ENCODE measurements at regions not wholly inside any gene's neighbourhood (a gene's known extent, or its start where the extent isn't known, plus 50 kb on each side); places are given as distances from the start of the nearest gene placed in this dataset.

DNA sequence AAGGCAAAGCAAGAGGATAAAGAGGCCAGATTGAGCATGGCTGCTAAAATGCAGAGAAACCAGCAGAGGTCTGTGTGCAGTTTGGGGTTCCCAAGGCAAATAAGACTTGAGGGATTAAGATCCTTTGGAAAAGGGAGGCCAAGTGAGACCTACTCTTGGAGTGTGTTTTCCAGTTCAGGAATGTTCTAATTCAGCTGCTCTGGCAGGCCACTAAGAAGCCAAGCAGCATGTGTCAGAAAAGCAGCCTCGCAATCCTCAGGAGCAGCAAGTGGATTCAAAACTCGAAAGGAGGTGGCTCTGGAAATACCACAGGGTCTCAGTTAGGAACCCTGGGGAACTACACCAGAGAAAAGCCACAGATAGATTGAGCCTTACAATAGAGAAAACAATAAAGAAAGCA, 569.2 kb downstream of the METTL4 start:
- Histone ChIP-seq H3K27ac (ENCODE audit: low read depth in 1 of 2, low read length in 2 of 2) (no peak overlapping the region), H3K9me3 (ENCODE audit: control insufficient read depth in 4 of 4, low read length in 3 of 4) (no peaks in the 10 kb centered on the region), H3K4me1 (ENCODE audit: control insufficient read depth in 4 of 4, insufficient read depth in 4 of 4, low read length in 3 of 4) (no peaks in the 10 kb centered on the region), H3K9ac (ENCODE audit: low read depth in 1 of 2, low read length in 2 of 2) (no peak overlapping the region), H3K36me3 (ENCODE audit: control insufficient read depth in 4 of 4, insufficient read depth in 3 of 4, low read depth in 1 of 4, low read length in 3 of 4) (no peaks in the 10 kb centered on the region), H3K4me3 (ENCODE audit: low read depth in 1 of 3, low read length in 3 of 3) (no peak overlapping the region), H3K27me3 (ENCODE audit: control insufficient read depth in 4 of 4, insufficient read depth in 4 of 4, low read length in 3 of 4) (peaks cover 0 to 3% (median 0%) of the 10 kb centered on the region in 4 donors)
- no peak for DNase-seq (ENCODE audit: low spot score)
- no peak for TF ChIP-seq RAD21 (IDR thresholded peaks at IDR 0.05)
- TF ChIP-seq, protein P1, sequence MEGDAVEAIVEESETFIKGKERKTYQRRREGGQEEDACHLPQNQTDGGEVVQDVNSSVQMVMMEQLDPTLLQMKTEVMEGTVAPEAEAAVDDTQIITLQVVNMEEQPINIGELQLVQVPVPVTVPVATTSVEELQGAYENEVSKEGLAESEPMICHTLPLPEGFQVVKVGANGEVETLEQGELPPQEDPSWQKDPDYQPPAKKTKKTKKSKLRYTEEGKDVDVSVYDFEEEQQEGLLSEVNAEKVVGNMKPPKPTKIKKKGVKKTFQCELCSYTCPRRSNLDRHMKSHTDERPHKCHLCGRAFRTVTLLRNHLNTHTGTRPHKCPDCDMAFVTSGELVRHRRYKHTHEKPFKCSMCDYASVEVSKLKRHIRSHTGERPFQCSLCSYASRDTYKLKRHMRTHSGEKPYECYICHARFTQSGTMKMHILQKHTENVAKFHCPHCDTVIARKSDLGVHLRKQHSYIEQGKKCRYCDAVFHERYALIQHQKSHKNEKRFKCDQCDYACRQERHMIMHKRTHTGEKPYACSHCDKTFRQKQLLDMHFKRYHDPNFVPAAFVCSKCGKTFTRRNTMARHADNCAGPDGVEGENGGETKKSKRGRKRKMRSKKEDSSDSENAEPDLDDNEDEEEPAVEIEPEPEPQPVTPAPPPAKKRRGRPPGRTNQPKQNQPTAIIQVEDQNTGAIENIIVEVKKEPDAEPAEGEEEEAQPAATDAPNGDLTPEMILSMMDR (IDR thresholded peaks at IDR 0.05; ENCODE audit: low read depth, low read length, missing input control) = no peak
- TF ChIP-seq, protein P2, sequence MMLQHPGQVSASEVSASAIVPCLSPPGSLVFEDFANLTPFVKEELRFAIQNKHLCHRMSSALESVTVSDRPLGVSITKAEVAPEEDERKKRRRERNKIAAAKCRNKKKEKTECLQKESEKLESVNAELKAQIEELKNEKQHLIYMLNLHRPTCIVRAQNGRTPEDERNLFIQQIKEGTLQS (IDR thresholded peaks at IDR 0.05) = no peak
- TF ChIP-seq RXRA (IDR thresholded peaks at IDR 0.05) = no peak
- TF ChIP-seq, protein P3, sequence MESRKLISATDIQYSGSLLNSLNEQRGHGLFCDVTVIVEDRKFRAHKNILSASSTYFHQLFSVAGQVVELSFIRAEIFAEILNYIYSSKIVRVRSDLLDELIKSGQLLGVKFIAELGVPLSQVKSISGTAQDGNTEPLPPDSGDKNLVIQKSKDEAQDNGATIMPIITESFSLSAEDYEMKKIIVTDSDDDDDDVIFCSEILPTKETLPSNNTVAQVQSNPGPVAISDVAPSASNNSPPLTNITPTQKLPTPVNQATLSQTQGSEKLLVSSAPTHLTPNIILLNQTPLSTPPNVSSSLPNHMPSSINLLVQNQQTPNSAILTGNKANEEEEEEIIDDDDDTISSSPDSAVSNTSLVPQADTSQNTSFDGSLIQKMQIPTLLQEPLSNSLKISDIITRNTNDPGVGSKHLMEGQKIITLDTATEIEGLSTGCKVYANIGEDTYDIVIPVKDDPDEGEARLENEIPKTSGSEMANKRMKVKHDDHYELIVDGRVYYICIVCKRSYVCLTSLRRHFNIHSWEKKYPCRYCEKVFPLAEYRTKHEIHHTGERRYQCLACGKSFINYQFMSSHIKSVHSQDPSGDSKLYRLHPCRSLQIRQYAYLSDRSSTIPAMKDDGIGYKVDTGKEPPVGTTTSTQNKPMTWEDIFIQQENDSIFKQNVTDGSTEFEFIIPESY (IDR thresholded peaks at IDR 0.05) = no peak
- TF ChIP-seq, protein P4, sequence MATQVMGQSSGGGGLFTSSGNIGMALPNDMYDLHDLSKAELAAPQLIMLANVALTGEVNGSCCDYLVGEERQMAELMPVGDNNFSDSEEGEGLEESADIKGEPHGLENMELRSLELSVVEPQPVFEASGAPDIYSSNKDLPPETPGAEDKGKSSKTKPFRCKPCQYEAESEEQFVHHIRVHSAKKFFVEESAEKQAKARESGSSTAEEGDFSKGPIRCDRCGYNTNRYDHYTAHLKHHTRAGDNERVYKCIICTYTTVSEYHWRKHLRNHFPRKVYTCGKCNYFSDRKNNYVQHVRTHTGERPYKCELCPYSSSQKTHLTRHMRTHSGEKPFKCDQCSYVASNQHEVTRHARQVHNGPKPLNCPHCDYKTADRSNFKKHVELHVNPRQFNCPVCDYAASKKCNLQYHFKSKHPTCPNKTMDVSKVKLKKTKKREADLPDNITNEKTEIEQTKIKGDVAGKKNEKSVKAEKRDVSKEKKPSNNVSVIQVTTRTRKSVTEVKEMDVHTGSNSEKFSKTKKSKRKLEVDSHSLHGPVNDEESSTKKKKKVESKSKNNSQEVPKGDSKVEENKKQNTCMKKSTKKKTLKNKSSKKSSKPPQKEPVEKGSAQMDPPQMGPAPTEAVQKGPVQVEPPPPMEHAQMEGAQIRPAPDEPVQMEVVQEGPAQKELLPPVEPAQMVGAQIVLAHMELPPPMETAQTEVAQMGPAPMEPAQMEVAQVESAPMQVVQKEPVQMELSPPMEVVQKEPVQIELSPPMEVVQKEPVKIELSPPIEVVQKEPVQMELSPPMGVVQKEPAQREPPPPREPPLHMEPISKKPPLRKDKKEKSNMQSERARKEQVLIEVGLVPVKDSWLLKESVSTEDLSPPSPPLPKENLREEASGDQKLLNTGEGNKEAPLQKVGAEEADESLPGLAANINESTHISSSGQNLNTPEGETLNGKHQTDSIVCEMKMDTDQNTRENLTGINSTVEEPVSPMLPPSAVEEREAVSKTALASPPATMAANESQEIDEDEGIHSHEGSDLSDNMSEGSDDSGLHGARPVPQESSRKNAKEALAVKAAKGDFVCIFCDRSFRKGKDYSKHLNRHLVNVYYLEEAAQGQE (IDR thresholded peaks at IDR 0.05) = no peak
- TF ChIP-seq FOXA1 (IDR thresholded peaks at IDR 0.05) = no peak
- no peak for TF ChIP-seq HNF4G (IDR thresholded peaks at IDR 0.05)
- TF ChIP-seq EGR1 (IDR thresholded peaks at IDR 0.05; ENCODE audit: low read depth in 2 of 2) = no peak
- no peak for TF ChIP-seq SP1 (IDR thresholded peaks at IDR 0.05)
- TF ChIP-seq HNF4A (conservative IDR thresholded peaks at IDR 0.05) = no peak
- TF ChIP-seq, protein P5, sequence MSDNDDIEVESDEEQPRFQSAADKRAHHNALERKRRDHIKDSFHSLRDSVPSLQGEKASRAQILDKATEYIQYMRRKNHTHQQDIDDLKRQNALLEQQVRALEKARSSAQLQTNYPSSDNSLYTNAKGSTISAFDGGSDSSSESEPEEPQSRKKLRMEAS (IDR thresholded peaks at IDR 0.05) = no peak
- no peak for TF ChIP-seq TAF1 (conservative IDR thresholded peaks at IDR 0.05)
- TF ChIP-seq GABPA (IDR thresholded peaks at IDR 0.05 in 1 of 2, conservative IDR thresholded peaks at IDR 0.05 in 1 of 2) = no peak
- no peak for TF ChIP-seq JUND (IDR thresholded peaks at IDR 0.05)
- no peak for TF ChIP-seq NR2F2 (IDR thresholded peaks at IDR 0.05)
- TF ChIP-seq FOXA2 (IDR thresholded peaks at IDR 0.05) = no peak
- no peak for TF ChIP-seq YY1 (IDR thresholded peaks at IDR 0.05)
- 78% methylated on average over 2 of the region's 2 CpGs for WGBS
